K562 (cell line): ENCODE measurements at regions not wholly inside any gene's neighbourhood (a gene's known extent, or its start where the extent isn't known, plus 50 kb on each side); places are given as distances from the start of the nearest gene placed in this dataset.

Experiments
- ATAC-seq: fragments of 200-7000 bp; cut with Tn5 transposase; 3 replicates; pipeline ENCODE4 v1.9.1; 2020; ENCODE audit warnings: moderate library complexity
- BruUV-seq: library from RNA; stranded (reverse); fragments of 400-500 nt; replicated peaks from 2 replicates; lab custom pipeline; 2021; lab: Mats Ljungman, UMichigan
- CTCF ChIA-PET: fragments of 300-600 bp; formaldehyde crosslinking; extraction: SDS; loops from one replicate; lab custom pipeline; 2021; ENCODE audit warnings: low intra/inter-chr PET ratio; lab: Yijun Ruan, JAX
- POLR2A ChIA-PET: fragments of 300-600, 350-650 bp; sonication (Branson Sonifier 250); formaldehyde crosslinking; extraction: SDS; loops from one replicate; lab custom pipeline; 2021; ENCODE audit warnings: antibody characterized with exemption, inconsistent platforms; lab: Yijun Ruan, JAX
- DNase-seq, 4 experiments: peaks; one replicate each; pipeline versions ENCODE4 v3.0.0 to v3.0.0-alpha.2; 2011 to 2018; ENCODE audit warnings: low spot score in 3 of 4, mixed read lengths in 3 of 4; ENCODE audit errors: extremely low read depth in 1 of 4
- FAIRE-seq: peaks from 2 replicates; lab custom pipeline; 2011; peaks lifted over from hg19 to GRCh38; lab: Jason Lieb, UNC
- H2AFZ ChIP-seq: 2 replicates; pipeline ENCODE4 v1.6.0; 2011; ENCODE audit warnings: low read depth, low read length, control low read depth, inconsistent platforms
- H3K27ac ChIP-seq: fragments of 200-600 bp; 3 replicates; pipeline ENCODE4 v1.8.0; 2011; ENCODE audit warnings: low read depth, mild to moderate bottlenecking, control low read depth, inconsistent platforms, low read length, moderate library complexity, mixed read lengths; ENCODE audit errors: extremely low read depth
- H3K27me3 ChIP-seq, 2 experiments: fragments of 300-600 bp in 1 of 2; 2 replicates in 1 of 2; 3 replicates in 1 of 2; pipeline versions ENCODE4 v1.6.0 to v1.8.0; 2011; ENCODE audit warnings: inconsistent platforms in 2 of 2, low read length in 2 of 2, mild to moderate bottlenecking in 1 of 2, mixed read lengths in 1 of 2, moderate library complexity in 1 of 2; ENCODE audit not compliant: control insufficient read depth in 2 of 2, insufficient read depth in 2 of 2
- H3K36me3 ChIP-seq: fragments of 300-600 bp; 3 replicates; pipeline ENCODE4 v1.8.0; 2011; ENCODE audit warnings: mild to moderate bottlenecking, low read length, inconsistent platforms; ENCODE audit not compliant: control insufficient read depth, insufficient read depth
- H3K4me1 ChIP-seq, 2 experiments: fragments of 200-600 bp in 1 of 2; replicated peaks in 1 of 2; 2 replicates in 1 of 2; 3 replicates in 1 of 2; pipeline versions ENCODE4 v1.5.1 to v1.8.0; 2011; ENCODE audit warnings: inconsistent platforms in 2 of 2, low read length in 2 of 2, mild to moderate bottlenecking in 1 of 2, mixed read lengths in 1 of 2, moderate library complexity in 1 of 2; ENCODE audit not compliant: control insufficient read depth in 2 of 2, insufficient read depth in 2 of 2
- H3K4me2 ChIP-seq: 2 replicates; pipeline ENCODE4 v1.6.1; 2011; ENCODE audit warnings: low read length, control low read depth, inconsistent platforms, mixed read lengths; ENCODE audit not compliant: insufficient read depth
- H3K4me3 ChIP-seq: fragments of 200-600 bp; sonication (generic), shearing (Covaris generic); 2 replicates; pipeline ENCODE4 v1.5.1; 2016; ENCODE audit warnings: control low read depth, inconsistent platforms
- H3K79me2 ChIP-seq: fragments of 200-600 bp; 3 replicates; pipeline ENCODE4 v1.8.0; 2011; ENCODE audit warnings: low read length, inconsistent platforms; ENCODE audit not compliant: control insufficient read depth, insufficient read depth
- H3K9ac ChIP-seq, 2 experiments: 2 replicates each; pipeline versions ENCODE4 v1.6.0 to v1.6.1; 2011; ENCODE audit warnings: low read depth in 2 of 2, low read length in 2 of 2, control low read depth in 1 of 2, inconsistent platforms in 1 of 2, mild to moderate bottlenecking in 1 of 2, mixed read lengths in 1 of 2; ENCODE audit not compliant: insufficient read depth in 1 of 2
- H3K9me1 ChIP-seq: one replicate; pipeline ENCODE4 v1.6.0; 2011; ENCODE audit warnings: inconsistent platforms, mild to moderate bottlenecking, low read length, moderate library complexity; ENCODE audit not compliant: control insufficient read depth, insufficient read depth
- H3K9me3 ChIP-seq: replicated peaks from 2 replicates; pipeline ENCODE4 v1.5.1; 2011; ENCODE audit warnings: low read depth, low read length, inconsistent platforms; ENCODE audit not compliant: control insufficient read depth, insufficient read depth
- H4K20me1 ChIP-seq: replicated peaks from 2 replicates; pipeline ENCODE4 v1.6.1; 2011; ENCODE audit warnings: low read length, inconsistent platforms, mixed read lengths; ENCODE audit not compliant: control insufficient read depth, insufficient read depth
- CTCF ChIP-seq, 3 experiments: IDR thresholded peaks in 2 of 3; conservative IDR thresholded peaks in 1 of 3; 2 replicates each; pipeline ENCODE4 v1.5.1; 2011 to 2012; ENCODE audit warnings: low read length in 3 of 3, mild to moderate bottlenecking in 3 of 3, control low read depth in 2 of 3, improper control_type of control experiment in 1 of 3, inconsistent platforms in 1 of 3, low read depth in 1 of 3, mixed read lengths in 1 of 3, moderate library complexity in 1 of 3; ENCODE audit not compliant: insufficient read depth in 2 of 3
- CXXC5 ChIP-seq: fragments of 250-450 bp; sonication (Bioruptor Pico); IDR thresholded peaks from 2 replicates; pipeline ENCODE4 v1.8.0; 2022; ENCODE audit warnings: inconsistent platforms, mild to moderate bottlenecking, moderate library complexity
- RAD21 ChIP-seq, 2 experiments: fragments of 250-450 bp in 1 of 2; fragments of 450-650 bp in 1 of 2; sonication (Bioruptor Pico) in 1 of 2; formaldehyde crosslinking in 1 of 2; IDR thresholded peaks in 1 of 2; conservative IDR thresholded peaks in 1 of 2; 2 replicates each; pipeline versions ENCODE4 v1.4.0 to v1.8.0; 2020 to 2022; ENCODE audit warnings: mild to moderate bottlenecking in 2 of 2, moderate library complexity in 1 of 2
- whole genome bisulfite sequencing: fragments of 100-300 bp; shearing (Covaris generic); methylation state at CpG from one replicate; pipeline ENCODE4 v1.1.6; 2016; ENCODE audit warnings: low coverage, mixed read lengths; ENCODE audit not compliant: insufficient coverage; ENCODE audit errors: missing lambda C conversion rate; 5-methylcytosine and 5-hydroxymethylcytosine counted together
- in situ Hi-C: fragments of 300-500 bp; cut with MboI; formaldehyde crosslinking; loops from 4 replicates; pipeline ENCODE4 v1.15.0; 2018; ENCODE audit warnings: inconsistent platforms, mixed read lengths
- intact Hi-C: fragments of 100-400 bp; cut with micrococcal nuclease; formaldehyde crosslinking; loops from 2 replicates; pipeline ENCODE4 v1.14.2; 2022

GRCh38 chr12:105831372-105831771 is 307.4 kb downstream of the NUAK1 start:
- BruUV-seq = no TSS peak
- Histone ChIP-seq H3K79me2 (no peaks in the 10 kb centered on the region), H3K9ac (no peak overlapping the region), H3K4me3 (no peak overlapping the region), H4K20me1 (no peaks in the 10 kb centered on the region), H3K27ac (no peak overlapping the region), H3K4me2 (no peak overlapping the region), H3K9me3 (no peaks in the 10 kb centered on the region), H3K4me1 (peaks cover 0 to 6% of the 10 kb centered on the region in 2 experiments; a peak in 2 of 5 replicates), H3K36me3 (no peaks in the 10 kb centered on the region), H3K9me1 (no peaks in the 10 kb centered on the region), H3K27me3 (no peaks in the 10 kb centered on the region), H2AFZ (no peak overlapping the region)
- ATAC-seq (peak; percentile 58; the same call in 2 of the 3 replicates), FAIRE-seq (no peak), DNase-seq (no peak)
- intact Hi-C loops = no loop called here
- CTCF ChIA-PET = interaction anchor here (0.6 kb wide), 1 partner anchor 46 kb away, joined by 3 read pairs; no protein-coding TSS in a partner anchor
- POLR2A ChIA-PET = no interaction called here
- TF ChIP-seq CTCF (IDR thresholded peaks at IDR 0.05 in 2 of 3, conservative IDR thresholded peaks at IDR 0.05 in 1 of 3; ENCODE audit: insufficient read depth in 2 of 3, low read depth in 1 of 3, low read length in 3 of 3) (0 out of 6 replicates have a peak, but pooled peaks of 1 of the 3 experiments have one; percentile 9), CXXC5 (CRISPR knock-in tag) (no peak), RAD21 (CRISPR knock-in tag; conservative IDR thresholded peaks at IDR 0.05 in 1 of 2, IDR thresholded peaks at IDR 0.05 in 1 of 2) (0 out of 4 replicates have a peak, but pooled peaks of 1 of the 2 experiments have one; percentile 6)
- 19% methylated on average over 3 of the region's 3 CpGs for WGBS
- in situ Hi-C loops = no loop called here
